IMR-90 (cell line): ENCODE measurements at regions not wholly inside any gene's neighbourhood (a gene's known extent, or its start where the extent isn't known, plus 50 kb on each side); places are given as distances from the start of the nearest gene placed in this dataset.

ENCODE experiments used
- ATAC-seq: fragments of 200-7000 bp; cut with Tn5 transposase; 2 replicates; pipeline ENCODE4 v1.9.1; 2020; ENCODE audit warnings: low read depth, mild to moderate bottlenecking, moderate library complexity
- BruUV-seq: library from RNA; stranded (reverse); fragments of 400-500 nt; replicated peaks from 2 replicates; lab custom pipeline; 2021; lab: Mats Ljungman, UMichigan
- CTCF ChIA-PET: fragments of 300-600 bp; formaldehyde crosslinking; extraction: SDS; loops from one replicate; lab custom pipeline; 2021; ENCODE audit warnings: antibody characterized with exemption; lab: Yijun Ruan, JAX
- POLR2A ChIA-PET: fragments of 300-600 bp; sonication (Branson Sonifier 250); formaldehyde crosslinking; loops from one replicate; lab custom pipeline; 2022; ENCODE audit warnings: antibody characterized with exemption; ENCODE audit not compliant: unreplicated experiment; lab: Charles Lee
- DNase-seq: peaks from one replicate; pipeline ENCODE4 v3.0.0; 2013
- H2AFZ ChIP-seq: replicated peaks from 2 replicates; pipeline ENCODE3; 2013; ENCODE audit warnings: low read length, mild to moderate bottlenecking; ENCODE audit not compliant: poor library complexity
- H2AK5ac ChIP-seq: 2 replicates; pipeline ENCODE4 v1.6.1; 2013; ENCODE audit warnings: low read depth, low read length, inconsistent platforms
- H2AK9ac ChIP-seq: replicated peaks from 2 replicates; pipeline ENCODE3; 2013; ENCODE audit warnings: mild to moderate bottlenecking, low read depth, low read length, moderate library complexity; ENCODE audit not compliant: poor library complexity
- H2BK120ac ChIP-seq: 2 replicates; pipeline ENCODE4 v1.6.1; 2013; ENCODE audit warnings: low read depth, low read length, inconsistent platforms
- H2BK15ac ChIP-seq: 3 replicates; pipeline ENCODE4 v1.6.1; 2013; ENCODE audit warnings: low read depth, low read length, inconsistent platforms
- H2BK20ac ChIP-seq: 2 replicates; pipeline ENCODE4 v1.6.1; 2013; ENCODE audit warnings: low read depth, mild to moderate bottlenecking, inconsistent platforms, low read length, moderate library complexity
- H2BK5ac ChIP-seq: 2 replicates; pipeline ENCODE4 v1.6.1; 2013; ENCODE audit warnings: mild to moderate bottlenecking, low read depth, low read length, inconsistent platforms; ENCODE audit not compliant: poor library complexity, severe bottlenecking
- H3K14ac ChIP-seq: replicated peaks from 2 replicates; pipeline ENCODE4 v1.6.1; 2013; ENCODE audit warnings: low read depth, low read length, inconsistent platforms
- H3K18ac ChIP-seq: 2 replicates; pipeline ENCODE4 v1.6.1; 2013; ENCODE audit warnings: low read depth, low read length, control low read depth
- H3K23ac ChIP-seq: 2 replicates; pipeline ENCODE4 v1.6.1; 2013; ENCODE audit warnings: low read depth, low read length, inconsistent platforms
- H3K27ac ChIP-seq: 2 replicates; pipeline ENCODE4 v1.5.1; 2013; ENCODE audit warnings: mild to moderate bottlenecking, control low read depth, low read length; ENCODE audit not compliant: insufficient read depth
- H3K27me3 ChIP-seq: 2 replicates; pipeline ENCODE4 v1.6.1; 2013; ENCODE audit warnings: low read length; ENCODE audit not compliant: control insufficient read depth, insufficient read depth
- H3K36me3 ChIP-seq: 2 replicates; pipeline ENCODE4 v1.6.1; 2013; ENCODE audit warnings: low read length, mixed read lengths; ENCODE audit not compliant: control insufficient read depth, insufficient read depth
- H3K4ac ChIP-seq: 2 replicates; pipeline ENCODE4 v1.6.1; 2013; ENCODE audit warnings: low read depth, low read length, inconsistent platforms
- H3K4me1 ChIP-seq: 2 replicates; pipeline ENCODE4 v1.6.1; 2013; ENCODE audit warnings: low read length, mixed read lengths; ENCODE audit not compliant: control insufficient read depth, insufficient read depth
- H3K4me2 ChIP-seq: 2 replicates; pipeline ENCODE4 v1.6.1; 2013; ENCODE audit warnings: low read depth, mild to moderate bottlenecking, control low read depth, low read length, moderate library complexity
- H3K4me3 ChIP-seq: 2 replicates; pipeline ENCODE4 v1.5.1; 2013; ENCODE audit warnings: low read depth, mild to moderate bottlenecking, control low read depth, low read length, moderate library complexity; ENCODE audit not compliant: insufficient read depth
- H3K56ac ChIP-seq: 2 replicates; pipeline ENCODE4 v1.6.1; 2013; ENCODE audit warnings: low read length, inconsistent platforms; ENCODE audit not compliant: insufficient read depth; ENCODE audit errors: extremely low read depth
- H3K79me1 ChIP-seq, 2 experiments: 2 replicates each; pipeline ENCODE4 v1.6.1; 2013; ENCODE audit warnings: low read length in 2 of 2, inconsistent platforms in 1 of 2, low read depth in 1 of 2
- H3K9ac ChIP-seq: 2 replicates; pipeline ENCODE4 v1.6.1; 2013; ENCODE audit warnings: low read depth, low read length, control low read depth
- H3K9me1 ChIP-seq: 2 replicates; pipeline ENCODE4 v1.6.1; 2013; ENCODE audit warnings: low read length, inconsistent platforms; ENCODE audit not compliant: insufficient read depth
- H3K9me3 ChIP-seq: 2 replicates; pipeline ENCODE4 v1.6.1; 2013; ENCODE audit warnings: low read length; ENCODE audit not compliant: control insufficient read depth, insufficient read depth
- H4K20me1 ChIP-seq: 2 replicates; pipeline ENCODE4 v1.6.1; 2013; ENCODE audit warnings: low read length, inconsistent platforms; ENCODE audit not compliant: insufficient read depth
- H4K5ac ChIP-seq: 2 replicates; pipeline ENCODE4 v1.6.1; 2013; ENCODE audit warnings: mild to moderate bottlenecking, low read depth, low read length, control low read depth
- H4K8ac ChIP-seq, 2 experiments: 2 replicates each; pipeline ENCODE4 v1.6.1; 2013; ENCODE audit warnings: low read depth in 2 of 2, low read length in 2 of 2, control low read depth in 1 of 2, inconsistent platforms in 1 of 2
- H4K91ac ChIP-seq: 2 replicates; pipeline ENCODE4 v1.6.1; 2013; ENCODE audit warnings: low read depth, low read length, inconsistent platforms; ENCODE audit not compliant: insufficient read depth
- BHLHE40 ChIP-seq: fragments of 150-350 bp; IDR thresholded peaks from 2 replicates; pipeline ENCODE4 v1.6.1; 2016; ENCODE audit warnings: mild to moderate bottlenecking, low read depth, low read length
- CHD1 ChIP-seq: IDR thresholded peaks from 2 replicates; pipeline ENCODE4 v1.6.1; 2012; ENCODE audit warnings: low read depth, low read length, improper control_type of control experiment
- CTCF ChIP-seq: conservative IDR thresholded peaks from 2 replicates; pipeline ENCODE4 v1.5.1; 2012; ENCODE audit warnings: mild to moderate bottlenecking, low read depth, low read length, improper control_type of control experiment
- ELK1 ChIP-seq: fragments of 150-350 bp; IDR thresholded peaks from 2 replicates; pipeline ENCODE4 v1.6.1; 2016; ENCODE audit warnings: low read depth, mild to moderate bottlenecking, low read length, moderate library complexity, borderline replicate concordance
- FOS ChIP-seq: fragments of 150-350 bp; IDR thresholded peaks from 2 replicates; pipeline ENCODE4 v1.6.1; 2016; ENCODE audit warnings: low read depth, low read length
- MAFK ChIP-seq: IDR thresholded peaks from 2 replicates; pipeline ENCODE4 v1.6.1; 2012; ENCODE audit warnings: low read depth, low read length, improper control_type of control experiment
- MAZ ChIP-seq: IDR thresholded peaks from 2 replicates; pipeline ENCODE4 v1.6.1; 2012; ENCODE audit warnings: low read depth, mild to moderate bottlenecking, low read length, improper control_type of control experiment, moderate library complexity, borderline replicate concordance
- MXI1 ChIP-seq: IDR thresholded peaks from 2 replicates; pipeline ENCODE4 v1.6.1; 2012; ENCODE audit warnings: low read depth, mild to moderate bottlenecking, low read length, moderate library complexity, borderline replicate concordance
- POLR2A ChIP-seq: IDR thresholded peaks from 2 replicates; pipeline ENCODE4 v1.6.1; 2012; ENCODE audit warnings: mild to moderate bottlenecking, low read depth, low read length
- RAD21 ChIP-seq: IDR thresholded peaks from 2 replicates; pipeline ENCODE4 v1.6.1; 2012; ENCODE audit warnings: low read length, improper control_type of control experiment
- RCOR1 ChIP-seq: IDR thresholded peaks from 2 replicates; pipeline ENCODE4 v1.6.1; 2012; ENCODE audit warnings: mild to moderate bottlenecking, low read length, improper control_type of control experiment; ENCODE audit not compliant: insufficient replicate concordance
- RFX5 ChIP-seq: IDR thresholded peaks from 2 replicates; pipeline ENCODE4 v1.8.0; 2012; ENCODE audit warnings: low read depth, mild to moderate bottlenecking, low read length, moderate library complexity
- SMC3 ChIP-seq: fragments of 150-350 bp; IDR thresholded peaks from 2 replicates; pipeline ENCODE4 v1.6.1; 2016; ENCODE audit warnings: low read depth, mild to moderate bottlenecking, antibody characterized with exemption, low read length, moderate library complexity
- USF2 ChIP-seq: fragments of 150-350 bp; IDR thresholded peaks from 2 replicates; pipeline ENCODE4 v1.6.1; 2017; ENCODE audit warnings: mild to moderate bottlenecking, antibody characterized with exemption, low read length, low read depth
- dilution Hi-C: fragments of 300-500 bp; cut with HindIII; formaldehyde crosslinking; loops from one replicate; pipeline ENCODE4 v1.14.3; 2018; ENCODE audit warnings: low sequenced_read_pairs; ENCODE audit not compliant: unreplicated experiment
- in situ Hi-C: fragments of 300-500 bp; cut with MboI; formaldehyde crosslinking; loops from 3 replicates; pipeline ENCODE4 v1.14.3; 2019; ENCODE audit warnings: low sequenced_read_pairs, inconsistent platforms, mixed read lengths
- intact Hi-C: fragments of 100-400 bp; cut with micrococcal nuclease; formaldehyde crosslinking; loops from 2 replicates; pipeline ENCODE4 v1.10.0; 2022

- Histone ChIP-seq H3K27ac (no peak overlapping the region), H3K4me2 (no peak overlapping the region), H3K36me3 (no peaks in the 10 kb centered on the region), H3K14ac (no peak overlapping the region), H3K4ac (no peak overlapping the region), H2AK5ac (no peak overlapping the region), H2BK5ac (no peak overlapping the region), H3K23ac (no peak overlapping the region), H3K9ac (no peak overlapping the region), H4K91ac (no peak overlapping the region), H3K56ac (no peak overlapping the region), H2BK120ac (no peak overlapping the region), H2BK15ac (no peak overlapping the region), H3K18ac (no peak overlapping the region), H2BK20ac (no peak overlapping the region), H4K5ac (no peak overlapping the region), H3K4me3 (no peak overlapping the region), H3K79me1 (no peaks in the 10 kb centered on the region), H3K9me3 (peaks cover 9% of the 10 kb centered on the region), H2AFZ (no peak overlapping the region), H4K20me1 (no peaks in the 10 kb centered on the region), H3K27me3 (no peaks in the 10 kb centered on the region), H3K4me1 (no peaks in the 10 kb centered on the region), H3K9me1 (no peaks in the 10 kb centered on the region), H2AK9ac (no peak overlapping the region), H4K8ac (no peak overlapping the region)
- POLR2A ChIA-PET, result no interaction called here
- intact Hi-C loops, result no loop called here
- CTCF ChIA-PET, result no interaction called here
- dilution Hi-C loops, result no loop called here
- in situ Hi-C loops, result no loop called here
- TF ChIP-seq BHLHE40 (no peak), MXI1 (no peak), CHD1 (no peak), MAFK (no peak), MAZ (no peak), ELK1 (no peak), RAD21 (no peak), CTCF (no peak), USF2 (no peak), RFX5 (no peak), RCOR1 (no peak), FOS (no peak), POLR2A (no peak), SMC3 (no peak)
- ATAC-seq, result no peak
- DNase-seq, result no peak
- no TSS peak for BruUV-seq
These were observed 466.9 kb upstream of the CELF4 start for GRCh38 chr18:38032516-38032915.
